Cardiac fibroblast (primary cell): ENCODE measurements at regions not wholly inside any gene's neighbourhood (a gene's known extent, or its start where the extent isn't known, plus 50 kb on each side); places are given as distances from the start of the nearest gene placed in this dataset.
"Not testable (repeated sequence)": the region's sequence is repeated elsewhere in the genome, so short reads cannot be mapped to it uniquely, and the experiment has no call there.

Experiments
- DNase-seq, 2 donors: peaks; one replicate each; pipeline versions ENCODE4 v3.0.0 to v3.0.0-alpha.2; 2010; ENCODE audit warnings: low read depth in 2 of 2
- H3K4me3 ChIP-seq, 2 donors: replicated peaks in 1 of 2; 1 replicate in 1 of 2; 2 replicates in 1 of 2; pipeline ENCODE4 v1.5.1; 2011; ENCODE audit warnings: low read depth in 2 of 2, low read length in 2 of 2, mild to moderate bottlenecking in 2 of 2, moderate library complexity in 1 of 2
- TF ChIP-seq, protein P1 (sequence below): IDR thresholded peaks from one replicate; pipeline ENCODE4 v1.5.1; 2011; ENCODE audit warnings: low read depth, mild to moderate bottlenecking, low read length, inconsistent platforms

- TF ChIP-seq, protein P1, sequence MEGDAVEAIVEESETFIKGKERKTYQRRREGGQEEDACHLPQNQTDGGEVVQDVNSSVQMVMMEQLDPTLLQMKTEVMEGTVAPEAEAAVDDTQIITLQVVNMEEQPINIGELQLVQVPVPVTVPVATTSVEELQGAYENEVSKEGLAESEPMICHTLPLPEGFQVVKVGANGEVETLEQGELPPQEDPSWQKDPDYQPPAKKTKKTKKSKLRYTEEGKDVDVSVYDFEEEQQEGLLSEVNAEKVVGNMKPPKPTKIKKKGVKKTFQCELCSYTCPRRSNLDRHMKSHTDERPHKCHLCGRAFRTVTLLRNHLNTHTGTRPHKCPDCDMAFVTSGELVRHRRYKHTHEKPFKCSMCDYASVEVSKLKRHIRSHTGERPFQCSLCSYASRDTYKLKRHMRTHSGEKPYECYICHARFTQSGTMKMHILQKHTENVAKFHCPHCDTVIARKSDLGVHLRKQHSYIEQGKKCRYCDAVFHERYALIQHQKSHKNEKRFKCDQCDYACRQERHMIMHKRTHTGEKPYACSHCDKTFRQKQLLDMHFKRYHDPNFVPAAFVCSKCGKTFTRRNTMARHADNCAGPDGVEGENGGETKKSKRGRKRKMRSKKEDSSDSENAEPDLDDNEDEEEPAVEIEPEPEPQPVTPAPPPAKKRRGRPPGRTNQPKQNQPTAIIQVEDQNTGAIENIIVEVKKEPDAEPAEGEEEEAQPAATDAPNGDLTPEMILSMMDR, result no peak
- no peak for DNase-seq
- H3K4me3 ChIP-seq, result no peak overlapping the region
Observed at GRCh38 chr14:83974647-83975163, 1555.2 kb upstream of the FLRT2 start.

- TF ChIP-seq, protein P1, result no peak
- DNase-seq, result no peak
Observed at GRCh38 chr14:83975435-83975834, 1554.5 kb upstream of the FLRT2 start.

DNA sequence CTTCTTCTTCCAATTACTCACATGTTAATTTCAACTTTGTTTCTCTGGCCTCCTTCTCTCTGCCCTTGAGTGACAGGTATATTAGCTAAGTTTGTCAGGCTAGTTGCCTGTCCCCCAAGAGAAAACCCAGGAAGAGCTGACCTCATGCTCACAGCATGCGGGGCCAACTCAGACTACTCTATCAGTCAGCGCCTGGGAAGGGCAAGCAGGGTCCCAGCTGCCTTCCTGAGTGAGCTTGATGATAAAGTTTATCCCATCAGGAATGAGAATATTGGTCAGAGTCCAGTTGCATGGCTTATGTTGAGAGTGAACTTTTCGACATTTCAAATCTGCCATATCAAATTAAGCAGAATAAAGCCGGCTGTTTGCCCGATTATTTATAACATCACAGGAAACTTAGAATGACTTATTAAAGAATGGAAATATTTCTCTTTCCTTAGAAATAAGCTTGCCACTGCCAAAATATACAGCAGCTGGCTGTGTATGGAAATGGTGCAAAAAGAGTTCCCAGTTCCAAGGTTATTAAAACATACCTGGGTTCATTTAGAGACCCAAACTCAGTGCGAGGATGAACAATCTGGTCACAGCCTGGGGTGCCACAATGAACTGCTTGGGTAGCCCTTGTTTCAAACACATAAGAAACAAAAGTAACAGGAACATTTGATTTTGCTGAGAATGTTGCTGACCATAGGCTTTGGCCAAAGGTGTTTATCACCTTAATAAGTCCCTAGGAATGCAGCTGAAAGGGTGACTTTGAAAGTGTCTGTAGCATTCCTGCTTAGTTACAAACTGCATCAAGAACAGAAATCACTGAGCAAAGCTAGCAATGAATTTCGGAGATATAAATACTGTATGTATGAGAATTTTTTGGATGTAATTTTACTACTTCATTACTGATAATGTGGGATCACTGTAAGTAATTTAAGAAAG, 1553.8 kb upstream of the FLRT2 start:
- TF ChIP-seq, protein P1, result no peak
- DNase-seq, result peak in 1 of 2 donors; percentile 26
- no peak overlapping the region for H3K4me3 ChIP-seq

More at GRCh38 chr14:83975435-83975834, 1554.5 kb upstream of the FLRT2 start:
- no peak overlapping the region for H3K4me3 ChIP-seq

GRCh38 chr14:83977583-83977982, 1552.4 kb upstream of the FLRT2 start:
- no peak overlapping the region for H3K4me3 ChIP-seq
- DNase-seq, result no peak
- TF ChIP-seq, protein P1, result no peak

- not testable (repeated sequence) for DNase-seq
Observed at GRCh38 chr14:83981676-83982258, 1548.2 kb upstream of the FLRT2 start.

DNA sequence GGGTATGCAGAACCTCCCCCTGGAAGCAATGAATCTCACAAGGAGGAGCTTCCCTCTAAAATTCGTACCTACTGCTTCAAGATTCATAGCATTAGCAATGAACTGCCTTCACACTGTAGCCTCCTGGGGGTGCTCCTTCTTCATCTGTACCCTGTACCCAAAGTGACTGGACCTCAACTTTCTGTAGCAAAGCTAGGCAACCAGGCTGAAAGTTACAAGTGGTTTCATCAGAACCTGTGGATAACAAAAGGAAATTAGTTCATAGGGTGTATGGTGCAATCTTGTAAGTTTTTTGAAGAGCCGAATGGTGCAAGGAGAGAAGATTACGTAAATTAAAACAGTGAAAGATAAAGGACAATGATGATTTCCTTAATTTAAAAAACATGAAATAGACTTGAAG, 1541.7 kb upstream of the FLRT2 start:
- TF ChIP-seq, protein P1, result no peak
- DNase-seq, result peak; percentile 13 to 22
- H3K4me3 ChIP-seq, result no peak overlapping the region

More at GRCh38 chr14:83981676-83982258, 1548.2 kb upstream of the FLRT2 start:
- not testable (repeated sequence) for H3K4me3 ChIP-seq

GRCh38 chr14:83991666-83992065, 1538.3 kb upstream of the FLRT2 start:
- no peak for DNase-seq
- TF ChIP-seq, protein P1, result no peak
- no peak overlapping the region for H3K4me3 ChIP-seq
